SH-SY5Y (cell line): ENCODE measurements at regions not wholly inside any gene's neighbourhood (a gene's known extent, or its start where the extent isn't known, plus 50 kb on each side); places are given as distances from the start of the nearest gene placed in this dataset.

Experiments used
- GATA2 ChIP-seq: IDR thresholded peaks from 2 replicates; pipeline ENCODE4 v1.6.1; 2011; ENCODE audit warnings: mild to moderate bottlenecking, low read depth, low read length
- GATA3 ChIP-seq: IDR thresholded peaks from 2 replicates; pipeline ENCODE4 v1.6.1; 2011; ENCODE audit warnings: low read depth, mild to moderate bottlenecking, low read length, moderate library complexity

GRCh38 chr18:49655266-49656072 is 93.6 kb downstream of the LIPG start:
- TF ChIP-seq GATA2, result no peak
- no peak for TF ChIP-seq GATA3

- TF ChIP-seq GATA3 (no peak), GATA2 (no peak)
Observed at GRCh38 chr18:49654347-49654746, 92.5 kb downstream of the LIPG start.

GRCh38 chr18:49652881-49653724 is 91.2 kb downstream of the LIPG start:
- TF ChIP-seq GATA2 (no peak), GATA3 (no peak)

DNA sequence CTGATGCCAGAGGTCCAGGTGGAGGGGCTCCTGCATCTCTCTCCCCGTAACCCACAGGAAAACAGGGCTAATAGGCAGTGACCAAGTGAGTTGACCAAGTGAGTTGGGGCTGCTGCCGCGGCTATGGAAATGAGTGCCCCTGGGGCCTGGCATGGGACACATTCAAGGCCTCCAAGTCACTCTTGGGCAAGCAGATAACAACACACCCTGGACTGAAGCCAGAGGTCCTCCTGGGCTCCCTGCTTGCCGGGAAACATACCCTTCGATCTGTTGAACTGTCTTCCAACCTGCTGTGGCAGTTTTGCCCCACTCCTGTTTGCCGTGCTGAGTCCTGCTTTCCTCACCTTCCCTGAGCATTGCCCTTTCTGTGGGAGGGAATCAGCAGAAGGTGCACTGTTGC is 89.2 kb downstream of the LIPG start:
- TF ChIP-seq GATA2, result no peak

DNA sequence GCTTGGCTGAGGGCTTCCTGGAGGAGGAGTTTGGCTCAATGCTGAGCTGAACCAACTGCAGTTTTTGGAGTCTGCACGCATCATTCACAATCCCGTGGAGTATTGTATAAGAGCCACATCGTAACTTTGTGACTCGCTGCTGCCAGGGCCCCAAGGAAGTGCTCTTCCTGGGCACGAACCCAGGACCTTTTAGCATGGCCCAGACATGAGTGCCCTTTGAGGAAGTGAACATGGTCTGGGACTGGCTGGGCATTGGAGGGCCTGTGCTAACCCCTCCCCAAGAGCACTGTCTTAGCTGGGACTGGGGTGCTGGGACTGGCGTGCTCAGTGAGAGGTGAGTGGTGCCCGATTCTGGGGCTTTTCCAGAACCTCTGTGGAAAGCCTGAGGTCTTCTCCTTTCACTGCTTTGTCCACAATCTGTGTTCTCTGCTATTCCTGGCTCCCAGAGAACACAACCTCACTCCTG is 88.6 kb downstream of the LIPG start:
- TF ChIP-seq GATA3 (no peak), GATA2 (no peak)

GRCh38 chr18:49648811-49649210 is 87.0 kb downstream of the LIPG start:
- no peak for TF ChIP-seq GATA3
- TF ChIP-seq GATA2, result no peak
